Islet precursor cell (in vitro differentiated cells): ENCODE measurements at regions not wholly inside any gene's neighbourhood (a gene's known extent, or its start where the extent isn't known, plus 50 kb on each side); places are given as distances from the start of the nearest gene placed in this dataset.

Experiments
- DNase-seq: peaks from one replicate; pipeline ENCODE4 v3.0.0-alpha.2; 2018

DNA sequence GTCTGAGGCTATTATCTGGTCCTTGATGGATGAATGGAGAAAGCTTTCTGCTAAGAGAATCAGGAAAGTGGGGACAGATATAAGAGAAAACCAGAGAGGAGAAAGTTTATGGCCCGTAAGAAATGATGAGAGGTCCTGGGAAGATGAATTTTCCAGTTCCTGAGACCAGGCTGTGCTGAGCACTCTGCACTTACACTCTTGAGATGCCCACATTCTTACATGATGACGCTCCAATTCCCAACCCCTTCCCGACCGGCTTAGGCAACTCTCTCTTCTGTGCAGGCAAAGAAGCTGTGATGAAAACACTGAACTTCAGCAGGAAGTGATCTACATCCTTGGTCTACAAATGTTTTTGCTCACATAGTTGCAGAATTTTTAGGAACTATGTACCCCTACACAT is 417.0 kb downstream of the ARHGEF28 start:
- DNase-seq, result peak; percentile 86

DNA sequence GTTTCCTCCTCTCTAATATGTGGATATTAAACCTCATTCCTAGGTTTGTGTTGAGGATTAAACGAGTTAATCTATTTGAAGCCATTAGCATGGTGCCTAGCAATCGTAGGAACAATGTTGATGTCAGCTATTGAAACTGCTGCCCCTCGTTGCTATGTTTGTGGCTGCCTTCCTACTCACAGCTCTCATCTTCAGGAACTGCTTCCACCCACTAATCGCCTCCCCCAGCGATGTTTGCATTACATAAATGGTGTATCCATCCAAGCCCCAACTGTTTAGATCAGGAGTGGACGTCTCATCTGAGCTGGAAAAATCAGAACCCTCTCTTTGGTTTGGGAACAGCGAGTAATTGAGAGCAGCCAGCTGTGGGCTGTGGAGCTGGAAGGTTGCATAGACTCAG is 416.6 kb downstream of the ARHGEF28 start:
- no peak for DNase-seq

- no peak for DNase-seq
Measured at GRCh38 chr5:74041913-74042312, 415.9 kb downstream of the ARHGEF28 start.

DNA sequence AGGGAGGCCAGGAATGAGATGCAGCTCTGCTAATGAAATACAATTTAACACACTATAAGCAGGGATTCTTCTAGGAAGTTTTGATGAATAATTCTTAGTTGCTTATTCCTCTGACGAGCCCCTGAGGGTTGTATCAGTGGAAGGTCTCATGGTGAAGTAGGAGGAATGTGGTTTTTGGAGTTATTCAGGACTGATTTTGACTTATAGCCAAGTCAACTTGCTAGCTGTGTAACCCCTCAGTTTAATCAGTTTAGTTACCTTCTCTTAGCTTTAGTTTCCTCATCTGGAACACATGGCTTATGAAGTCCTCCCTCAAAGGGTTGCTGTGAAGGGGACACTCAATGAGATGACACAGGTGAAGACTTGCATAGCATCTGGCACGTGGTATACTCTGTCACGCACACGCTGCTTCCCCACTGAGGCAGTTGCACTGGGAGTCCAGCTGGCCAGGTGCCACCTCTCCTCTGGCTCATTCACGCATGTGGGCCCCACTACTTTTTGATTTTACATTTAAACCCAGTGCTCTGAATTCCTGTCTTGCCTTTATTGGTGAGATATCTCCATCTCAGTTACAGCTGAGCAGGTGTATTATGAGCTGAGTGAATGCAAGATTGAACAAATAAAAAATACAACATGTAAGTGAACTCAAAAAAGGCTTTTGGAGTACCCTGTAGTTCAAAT is 415.0 kb downstream of the ARHGEF28 start:
- no peak for DNase-seq

GRCh38 chr5:74040065-74040551 is 414.1 kb downstream of the ARHGEF28 start:
- DNase-seq, result peak; percentile 67

DNA sequence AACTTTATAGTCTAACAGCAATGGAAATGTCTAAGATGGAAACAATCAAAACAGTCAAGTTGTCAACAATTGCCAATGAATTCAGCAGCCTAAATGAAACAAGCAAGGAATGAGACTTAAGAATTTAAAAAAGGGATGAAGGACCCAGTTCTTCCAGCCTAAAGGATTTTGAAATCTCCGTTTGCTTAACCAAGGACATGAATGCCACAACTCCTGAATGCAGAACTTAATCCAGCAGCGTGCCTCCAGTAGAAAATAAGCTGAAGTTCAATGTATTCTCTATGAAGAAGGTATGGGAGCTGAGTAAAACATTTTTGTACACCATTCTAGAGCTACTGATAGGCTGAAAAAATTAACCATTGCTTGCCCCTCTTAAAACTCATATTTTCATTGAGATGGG is 411.3 kb downstream of the ARHGEF28 start:
- no peak for DNase-seq

DNA sequence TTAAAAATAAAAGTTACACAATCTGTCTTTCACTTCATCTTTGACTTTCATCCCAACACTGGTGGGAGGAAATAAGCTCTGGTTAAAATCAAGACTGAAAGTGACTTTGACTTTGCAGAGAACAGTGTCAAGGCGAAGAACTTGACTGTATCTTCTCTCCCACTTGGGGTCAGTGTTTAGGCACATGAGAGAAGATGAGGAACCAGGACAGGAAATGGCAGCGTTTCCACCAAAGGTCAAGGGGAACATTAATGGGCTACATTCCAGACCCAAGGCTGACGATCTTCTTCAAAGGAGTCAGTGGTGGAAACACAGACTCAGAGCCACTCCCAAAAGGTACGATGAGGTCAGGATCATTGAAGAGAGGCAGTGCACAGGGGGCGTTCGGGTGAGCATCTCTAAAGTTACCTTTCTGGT is 409.5 kb downstream of the ARHGEF28 start:
- DNase-seq, result peak; percentile 96

DNA sequence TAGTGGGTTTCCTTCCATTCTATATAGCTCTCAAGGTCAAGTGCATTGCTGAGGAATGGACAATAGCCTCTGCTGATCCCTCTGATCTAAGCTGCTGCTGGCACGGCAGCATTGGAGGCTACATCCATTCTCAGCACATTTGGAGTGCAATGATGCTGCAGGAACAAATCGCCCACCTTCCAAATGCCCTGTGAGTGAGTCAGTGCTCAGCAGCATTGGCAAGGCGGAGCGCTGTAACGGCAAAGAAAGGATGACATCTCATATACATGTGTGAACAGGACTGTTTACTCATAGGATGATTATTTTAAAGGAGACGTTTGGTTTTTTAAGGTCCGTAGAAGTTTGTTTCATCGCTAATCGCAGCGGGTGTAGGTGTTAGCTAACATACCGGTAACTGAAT is 408.7 kb downstream of the ARHGEF28 start:
- DNase-seq, result peak; percentile 81

- no peak for DNase-seq
Measured at GRCh38 chr5:74032617-74033016, 406.6 kb downstream of the ARHGEF28 start.

GRCh38 chr5:74031536-74031935 is 405.5 kb downstream of the ARHGEF28 start:
- no peak for DNase-seq

DNA sequence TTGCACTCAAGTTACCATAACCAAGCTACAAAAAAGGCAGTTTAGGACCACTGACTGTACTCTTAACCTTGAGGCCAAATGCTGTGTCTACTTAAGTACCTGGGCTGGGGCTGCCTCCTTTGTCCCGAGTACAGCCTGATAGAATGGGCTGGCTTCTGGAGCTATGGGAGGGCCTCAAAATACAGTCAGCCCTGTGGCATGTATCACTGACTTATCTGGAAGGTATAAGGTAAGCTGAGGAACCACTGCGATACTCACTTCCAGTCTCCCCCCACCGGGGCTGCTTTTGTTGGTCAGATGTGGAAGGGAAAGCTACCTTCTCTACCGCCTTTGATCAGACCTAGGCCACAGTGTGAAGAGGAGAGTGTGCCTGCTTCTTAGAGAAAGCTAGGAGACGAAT is 404.8 kb downstream of the ARHGEF28 start:
- DNase-seq, result peak; percentile 78

GRCh38 chr5:74030371-74030770 is 404.4 kb downstream of the ARHGEF28 start:
- no peak for DNase-seq

DNA sequence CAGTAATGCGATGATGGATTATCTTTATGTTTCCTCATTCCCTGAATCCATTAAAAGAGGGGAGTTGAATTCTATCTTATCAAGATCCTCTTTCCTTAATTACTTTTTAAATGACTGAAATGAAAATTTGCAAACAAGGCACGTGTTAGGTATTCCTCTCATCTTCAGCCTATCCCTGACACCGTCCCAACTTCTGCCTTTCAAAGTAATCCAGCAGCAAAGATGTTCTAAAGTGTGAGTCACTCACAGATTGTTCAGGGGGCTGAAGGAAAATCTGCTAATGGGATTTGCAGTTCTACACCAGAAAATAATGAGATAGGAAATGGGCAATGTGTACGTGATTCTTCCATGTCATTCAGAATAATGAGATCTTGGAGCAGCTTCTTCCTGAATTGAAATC is 403.0 kb downstream of the ARHGEF28 start:
- DNase-seq, result no peak

DNA sequence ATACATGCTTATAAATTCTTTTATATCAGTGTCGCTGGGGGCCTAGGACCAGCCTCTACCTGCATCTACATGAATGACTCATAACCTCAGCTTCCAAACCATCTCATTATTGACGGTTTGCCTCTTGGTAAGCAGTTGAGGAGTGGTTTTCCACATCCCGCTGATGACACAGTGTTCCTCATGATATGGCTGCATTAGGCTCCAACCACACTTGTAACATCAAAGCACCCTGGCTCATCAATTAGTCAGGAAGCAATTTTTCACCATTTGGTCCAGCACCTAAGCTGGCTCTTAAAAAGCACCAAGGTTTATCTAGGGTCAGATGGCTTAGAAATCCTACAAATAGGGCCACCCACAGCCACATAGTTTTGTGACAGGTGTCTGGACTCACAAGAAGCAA is 402.4 kb downstream of the ARHGEF28 start:
- peak; percentile 94 for DNase-seq

DNA sequence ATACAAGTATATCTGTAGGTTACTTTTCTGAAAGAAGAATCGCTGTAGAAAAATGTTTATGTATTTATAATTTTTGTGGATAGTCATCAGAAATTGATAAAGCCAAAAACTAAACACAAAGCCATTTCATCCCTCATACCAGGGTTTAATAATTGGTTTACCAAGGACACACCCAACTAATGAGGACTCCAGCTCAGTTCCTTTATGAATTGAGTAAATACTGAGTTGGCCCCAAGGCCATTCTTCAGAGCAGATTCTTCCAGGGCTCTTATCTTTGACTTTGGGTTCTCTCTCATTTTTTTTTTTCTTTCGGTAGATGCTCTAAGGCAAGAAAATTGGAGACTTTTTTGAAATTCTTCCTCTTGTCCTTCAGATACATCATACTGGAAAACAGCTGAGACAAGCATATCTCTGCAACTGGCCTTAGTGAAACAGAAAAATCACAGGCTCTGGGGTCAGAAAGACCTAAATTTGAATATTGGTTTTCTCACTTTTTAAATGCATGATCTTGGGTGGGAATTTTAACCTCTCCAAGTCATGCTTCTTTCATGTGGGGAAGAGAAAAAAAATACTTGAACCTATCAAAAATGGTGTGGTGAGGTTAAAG is 401.8 kb downstream of the ARHGEF28 start:
- DNase-seq, result no peak

GRCh38 chr5:74026310-74026709 is 400.3 kb downstream of the ARHGEF28 start:
- no peak for DNase-seq

DNA sequence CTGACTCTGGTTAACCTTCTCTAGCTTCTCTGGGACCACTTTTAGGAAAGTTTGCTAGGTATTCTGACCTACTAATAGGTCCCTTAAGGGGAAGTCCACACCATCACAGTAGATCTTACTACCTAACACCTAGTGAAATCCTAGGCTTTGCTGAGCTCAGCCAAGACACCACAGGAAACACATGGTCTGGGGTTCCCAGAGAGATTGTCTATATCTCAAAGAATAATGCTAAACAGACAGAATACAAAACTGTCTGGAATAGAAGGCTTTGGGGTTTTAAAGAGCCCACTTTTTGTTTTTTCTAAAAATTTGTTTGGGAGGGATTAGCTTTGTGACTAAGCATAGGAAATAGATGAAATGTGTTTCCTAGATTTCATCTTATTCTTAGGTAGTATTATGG is 395.1 kb downstream of the ARHGEF28 start:
- DNase-seq, result no peak

- no peak for DNase-seq
Measured at GRCh38 chr5:74020503-74020902, 394.5 kb downstream of the ARHGEF28 start.

DNA sequence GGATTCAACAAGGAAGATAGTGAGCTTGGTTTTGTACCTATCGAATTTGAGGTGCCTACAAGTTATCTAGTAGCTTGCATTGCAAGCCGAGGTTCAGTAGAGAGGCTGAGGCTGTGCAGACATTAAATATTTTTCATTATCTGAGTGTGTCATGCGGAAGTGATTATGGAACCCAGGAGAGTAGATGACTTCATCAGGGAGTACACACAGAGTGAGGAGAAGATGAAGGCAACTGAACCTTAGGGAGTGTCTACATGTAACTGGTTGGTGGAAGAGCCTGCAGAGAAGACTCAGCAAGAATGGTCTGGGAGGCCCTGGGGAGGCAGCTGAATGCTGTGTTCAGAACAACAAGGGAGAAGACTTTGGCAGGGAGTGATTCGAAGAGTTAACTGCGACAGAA is 393.9 kb downstream of the ARHGEF28 start:
- no peak for DNase-seq

GRCh38 chr5:74017786-74018211 is 391.8 kb downstream of the ARHGEF28 start:
- peak; percentile 99 for DNase-seq

GRCh38 chr5:74017112-74017511 is 391.1 kb downstream of the ARHGEF28 start:
- DNase-seq, result peak; percentile 90

- no peak for DNase-seq
Measured at GRCh38 chr5:74016373-74016772, 390.4 kb downstream of the ARHGEF28 start.

- no peak for DNase-seq
Measured at GRCh38 chr5:74015716-74016115, 389.7 kb downstream of the ARHGEF28 start.

- no peak for DNase-seq
Measured at GRCh38 chr5:74013222-74013621, 387.2 kb downstream of the ARHGEF28 start.

DNA sequence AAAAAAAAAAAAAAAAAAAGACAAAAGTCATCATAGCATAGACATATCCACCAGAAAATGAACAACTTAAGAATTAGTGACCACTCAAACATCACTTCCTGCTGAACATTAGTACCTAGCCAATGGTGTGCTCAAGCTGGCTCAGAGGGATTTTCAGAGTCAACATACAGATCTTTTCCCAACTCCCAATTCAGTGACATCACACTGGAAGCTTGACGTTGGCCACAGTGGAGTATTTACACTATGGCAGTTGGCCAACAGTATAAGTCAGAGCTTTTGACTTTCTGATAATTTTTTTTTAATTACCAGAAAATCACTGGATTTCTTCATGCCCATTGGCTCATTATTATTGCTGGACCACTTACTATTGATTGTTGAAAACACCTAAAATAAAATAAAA is 383.5 kb downstream of the ARHGEF28 start:
- DNase-seq, result no peak
